ENCODE measurements at regions not wholly inside any gene's neighbourhood (a gene's known extent, or its start where the extent isn't known, plus 50 kb on each side); places are given as distances from the start of the nearest gene placed in this dataset.

DNA sequence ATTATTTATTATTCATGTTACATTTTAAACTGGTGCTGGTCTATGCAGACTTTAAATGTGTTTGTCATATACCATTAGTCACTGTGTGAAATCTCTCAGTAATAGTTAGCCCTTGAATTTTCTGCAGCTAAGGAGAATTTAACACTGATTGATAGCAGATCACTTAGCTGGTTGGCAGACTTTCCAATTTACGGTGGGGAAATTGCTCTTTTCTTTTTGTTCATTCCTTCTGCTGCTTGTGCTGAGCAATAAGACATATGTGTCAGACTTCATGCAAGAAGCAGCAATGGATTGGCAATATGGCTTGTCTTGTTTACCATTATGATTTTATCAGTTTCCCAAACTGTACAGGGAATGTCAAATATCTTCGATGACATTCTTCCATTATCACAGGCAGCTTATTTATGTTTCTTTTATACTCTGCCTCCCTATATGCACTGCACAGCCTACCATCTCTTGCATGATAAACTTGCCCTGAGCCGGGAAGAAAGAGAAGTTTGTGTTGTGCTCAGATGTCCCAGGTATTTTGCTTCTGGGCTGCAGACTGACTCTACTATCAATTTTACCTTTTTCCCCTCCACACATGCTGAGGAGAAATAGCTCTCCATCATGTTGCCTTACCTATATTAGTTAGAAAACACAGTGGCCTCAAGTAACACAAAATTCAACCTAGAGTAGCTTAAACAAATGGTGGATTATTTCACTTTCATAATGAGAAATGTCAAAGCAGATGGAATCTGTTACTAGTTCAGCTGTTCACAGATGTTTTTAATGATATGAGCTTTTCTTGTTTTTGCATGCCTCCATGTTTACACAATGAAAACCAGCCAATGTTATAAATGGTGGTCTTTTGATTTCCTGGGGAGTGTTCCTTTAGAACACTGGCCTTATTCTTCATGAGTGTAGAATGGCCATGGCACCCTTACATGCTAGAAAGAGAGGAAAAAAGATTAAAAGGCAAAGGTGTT, 968.1 kb upstream of the GOT2 start:
- TF ChIP-seq CTCF (conservative IDR thresholded peaks at IDR 0.05) (no peak), EZH2 (IDR thresholded peaks at IDR 0.05; ENCODE audit: low read depth) (no peak)

Measured in PC-9 (cell line).